ENCODE measurements at regions not wholly inside any gene's neighbourhood (a gene's known extent, or its start where the extent isn't known, plus 50 kb on each side); places are given as distances from the start of the nearest gene placed in this dataset.

GRCh38 chr18:4842287-4842686 lies 354.8 kb downstream of the AKAIN1 start:
- H3K27ac ChIP-seq = no peak overlapping the region
- WGBS, 2 donors (ENCODE audit: low coverage in 1 of 2) = 49 to 72% methylated on average over 2 of the region's 2 CpGs
- no peaks in the 10 kb centered on the region for H3K27me3 ChIP-seq
- H3K4me1 ChIP-seq = no peaks in the 10 kb centered on the region
- no peak overlapping the region for H3K4me3 ChIP-seq
- H3K36me3 ChIP-seq = no peaks in the 10 kb centered on the region
- TF ChIP-seq CTCF (IDR thresholded peaks at IDR 0.05) (no peak), EP300 (IDR thresholded peaks at IDR 0.05) (no peak), POLR2AphosphoS5 (IDR thresholded peaks at IDR 0.05) (no peak), POLR2A (IDR thresholded peaks at IDR 0.05) (no peak)
- H3K9me3 ChIP-seq = no peaks in the 10 kb centered on the region
- ATAC-seq = no peak

GRCh38 chr18:4839639-4840038 lies 357.4 kb downstream of the AKAIN1 start:
- no peak overlapping the region for H3K4me3 ChIP-seq
- TF ChIP-seq POLR2A (IDR thresholded peaks at IDR 0.05) (no peak), CTCF (IDR thresholded peaks at IDR 0.05) (no peak), POLR2AphosphoS5 (IDR thresholded peaks at IDR 0.05) (no peak), EP300 (IDR thresholded peaks at IDR 0.05) (no peak)
- no peak for ATAC-seq

GRCh38 chr18:4836141-4836540 lies 360.9 kb downstream of the AKAIN1 start:
- no peak for TF ChIP-seq EP300 (IDR thresholded peaks at IDR 0.05)
- no peak for TF ChIP-seq POLR2A (IDR thresholded peaks at IDR 0.05)
- no peak for TF ChIP-seq POLR2AphosphoS5 (IDR thresholded peaks at IDR 0.05)
- no peak for TF ChIP-seq CTCF (IDR thresholded peaks at IDR 0.05)
- no peaks in the 10 kb centered on the region for H3K36me3 ChIP-seq
- ATAC-seq = no peak
- H3K4me1 ChIP-seq = no peaks in the 10 kb centered on the region
- no peaks in the 10 kb centered on the region for H3K27me3 ChIP-seq
- WGBS, 2 donors (ENCODE audit: low coverage in 1 of 2) = 67 to 83% methylated on average over 1 of the region's 1 CpG
- no peaks in the 10 kb centered on the region for H3K9me3 ChIP-seq
- H3K4me3 ChIP-seq = no peak overlapping the region
- H3K27ac ChIP-seq = no peak overlapping the region

More at GRCh38 chr18:4839639-4840038, 357.4 kb downstream of the AKAIN1 start:
- Histone ChIP-seq H3K27me3 (no peaks in the 10 kb centered on the region), H3K27ac (no peak overlapping the region), H3K36me3 (no peaks in the 10 kb centered on the region), H3K4me1 (no peaks in the 10 kb centered on the region), H3K9me3 (no peaks in the 10 kb centered on the region)

- no peaks in the 10 kb centered on the region for H3K27me3 ChIP-seq
- H3K36me3 ChIP-seq = no peaks in the 10 kb centered on the region
- no peak for ATAC-seq
- no peak overlapping the region for H3K27ac ChIP-seq
- H3K4me3 ChIP-seq = no peak overlapping the region
- TF ChIP-seq POLR2A (IDR thresholded peaks at IDR 0.05) = no peak
- TF ChIP-seq EP300 (IDR thresholded peaks at IDR 0.05) = no peak
- TF ChIP-seq POLR2AphosphoS5 (IDR thresholded peaks at IDR 0.05) = no peak
- no peak for TF ChIP-seq CTCF (IDR thresholded peaks at IDR 0.05)
- no peaks in the 10 kb centered on the region for H3K9me3 ChIP-seq
- 50 to 64% methylated on average over 3 to 5 of the region's 5 CpGs for WGBS, 2 donors (ENCODE audit: low coverage in 1 of 2)
- H3K4me1 ChIP-seq = no peaks in the 10 kb centered on the region
Observed at GRCh38 chr18:4831791-4832375, 365.2 kb downstream of the AKAIN1 start.

- Histone ChIP-seq H3K27me3 (no peaks in the 10 kb centered on the region), H3K4me3 (no peak overlapping the region), H3K4me1 (no peaks in the 10 kb centered on the region), H3K27ac (no peak overlapping the region), H3K36me3 (no peaks in the 10 kb centered on the region), H3K9me3 (no peaks in the 10 kb centered on the region)
- no peak for ATAC-seq
- WGBS, 2 donors (ENCODE audit: low coverage in 1 of 2) = 63 to 68% methylated on average over 2 of the region's 2 CpGs
- no peak for TF ChIP-seq POLR2A (IDR thresholded peaks at IDR 0.05)
- TF ChIP-seq EP300 (IDR thresholded peaks at IDR 0.05) = no peak
- TF ChIP-seq POLR2AphosphoS5 (IDR thresholded peaks at IDR 0.05) = no peak
- no peak for TF ChIP-seq CTCF (IDR thresholded peaks at IDR 0.05)
Observed at GRCh38 chr18:4831127-4831526, 365.9 kb downstream of the AKAIN1 start.
